ENCODE measurements at regions not wholly inside any gene's neighbourhood (a gene's known extent, or its start where the extent isn't known, plus 50 kb on each side); places are given as distances from the start of the nearest gene placed in this dataset.

DNA sequence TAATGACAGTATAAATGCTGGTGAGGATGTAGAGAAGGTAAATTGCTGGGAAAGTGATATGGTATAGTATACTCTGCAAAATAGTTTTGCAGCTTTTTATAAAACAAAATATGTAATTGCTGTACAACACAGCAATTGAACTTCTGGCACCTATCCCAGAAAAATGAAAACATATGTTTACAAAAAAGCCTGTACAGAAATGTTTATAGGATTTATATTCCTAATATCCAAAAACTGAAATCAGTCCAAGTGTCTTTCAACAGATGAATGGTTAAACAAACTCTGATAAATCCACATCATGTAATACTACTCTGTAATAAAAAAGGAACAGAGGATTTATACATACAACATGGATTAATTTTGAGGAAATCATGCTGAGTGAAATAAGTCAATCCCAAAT lies 198.4 kb upstream of the ACTRT1 start:
- Histone ChIP-seq H3K14ac (ENCODE audit: insufficient read depth, low read length) (no peak overlapping the region), H3K79me2 (ENCODE audit: insufficient read depth, low read length) (no peaks in the 10 kb centered on the region), H4K5ac (ENCODE audit: insufficient read length, low read depth, low read length) (no peak overlapping the region), H3K23ac (ENCODE audit: insufficient read length, low read depth, low read length) (no peak overlapping the region), H2BK120ac (ENCODE audit: low read depth, low read length, poor library complexity, severe bottlenecking) (no peak overlapping the region), H4K91ac (ENCODE audit: insufficient read length, low read depth, low read length) (no peak overlapping the region), H3K56ac (ENCODE audit: insufficient read length, low read depth, low read length) (no peak overlapping the region), H2AK5ac (ENCODE audit: insufficient read length, low read length) (no peak overlapping the region), H3K23me2 (ENCODE audit: insufficient read length, low read depth, low read length, poor library complexity, severe bottlenecking) (no peaks in the 10 kb centered on the region), H3K79me1 (ENCODE audit: insufficient read depth, low read depth, low read length, poor library complexity, severe bottlenecking) (no peaks in the 10 kb centered on the region), H3K4me1 (ENCODE audit: insufficient read depth, low read length) (no peaks in the 10 kb centered on the region), H2BK15ac (ENCODE audit: low read depth, low read length) (no peak overlapping the region), H3K27ac (ENCODE audit: insufficient read length, low read depth, low read length) (no peak overlapping the region), H4K8ac (replicated peaks; ENCODE audit: insufficient read length, low read depth, low read length) (no peak overlapping the region), H2BK20ac (ENCODE audit: low read depth, low read length, poor library complexity, severe bottlenecking) (no peak overlapping the region), H3K4me2 (ENCODE audit: insufficient read depth, insufficient read length, low read length) (no peak overlapping the region), H3T11ph (ENCODE audit: low read length) (no peak overlapping the region), H2AFZ (ENCODE audit: low read length) (no peak overlapping the region), H2BK5ac (ENCODE audit: insufficient read length, low read length) (no peak overlapping the region), H2BK12ac (ENCODE audit: insufficient read length, low read depth, low read length) (no peak overlapping the region), H3K18ac (ENCODE audit: insufficient read length, low read depth, low read length) (no peak overlapping the region), H3K4ac (ENCODE audit: low read depth, low read length) (no peak overlapping the region), H3K27me3 (ENCODE audit: insufficient read depth, low read length) (no peaks in the 10 kb centered on the region), H3K9me3 (ENCODE audit: control insufficient read depth, low read depth, low read length) (no peaks in the 10 kb centered on the region), H4K20me1 (ENCODE audit: control insufficient read depth, insufficient read depth, insufficient read length) (no peaks in the 10 kb centered on the region), H3K9ac (ENCODE audit: extremely low read depth, insufficient read length, low read length) (no peak overlapping the region)
- TF ChIP-seq, protein P1, sequence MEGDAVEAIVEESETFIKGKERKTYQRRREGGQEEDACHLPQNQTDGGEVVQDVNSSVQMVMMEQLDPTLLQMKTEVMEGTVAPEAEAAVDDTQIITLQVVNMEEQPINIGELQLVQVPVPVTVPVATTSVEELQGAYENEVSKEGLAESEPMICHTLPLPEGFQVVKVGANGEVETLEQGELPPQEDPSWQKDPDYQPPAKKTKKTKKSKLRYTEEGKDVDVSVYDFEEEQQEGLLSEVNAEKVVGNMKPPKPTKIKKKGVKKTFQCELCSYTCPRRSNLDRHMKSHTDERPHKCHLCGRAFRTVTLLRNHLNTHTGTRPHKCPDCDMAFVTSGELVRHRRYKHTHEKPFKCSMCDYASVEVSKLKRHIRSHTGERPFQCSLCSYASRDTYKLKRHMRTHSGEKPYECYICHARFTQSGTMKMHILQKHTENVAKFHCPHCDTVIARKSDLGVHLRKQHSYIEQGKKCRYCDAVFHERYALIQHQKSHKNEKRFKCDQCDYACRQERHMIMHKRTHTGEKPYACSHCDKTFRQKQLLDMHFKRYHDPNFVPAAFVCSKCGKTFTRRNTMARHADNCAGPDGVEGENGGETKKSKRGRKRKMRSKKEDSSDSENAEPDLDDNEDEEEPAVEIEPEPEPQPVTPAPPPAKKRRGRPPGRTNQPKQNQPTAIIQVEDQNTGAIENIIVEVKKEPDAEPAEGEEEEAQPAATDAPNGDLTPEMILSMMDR (conservative IDR thresholded peaks at IDR 0.05): no peak
- Mint-ChIP-seq H3K27me3 (ENCODE audit: low read depth) (no peaks in the 10 kb centered on the region), H3K4me3 (no peak overlapping the region), H3K36me3 (ENCODE audit: insufficient read depth in 1 of 3, low read depth in 3 of 3) (peaks cover 0 to 3% (median 1%) of the 10 kb centered on the region in 3 experiments; a peak in 2 of 7 replicates), H3K27ac (no peak overlapping the region), H3K4me1 (no peaks in the 10 kb centered on the region), H3K9me3 (peaks cover 16 to 55% of the 10 kb centered on the region in 2 experiments)
- DNase-seq: no peak

All from H9 (cell line).